ENCODE measurements at regions not wholly inside any gene's neighbourhood (a gene's known extent, or its start where the extent isn't known, plus 50 kb on each side); places are given as distances from the start of the nearest gene placed in this dataset.
A peak's percentile ranks its signal among the peaks of the same experiment; 100 is the strongest.

DNA sequence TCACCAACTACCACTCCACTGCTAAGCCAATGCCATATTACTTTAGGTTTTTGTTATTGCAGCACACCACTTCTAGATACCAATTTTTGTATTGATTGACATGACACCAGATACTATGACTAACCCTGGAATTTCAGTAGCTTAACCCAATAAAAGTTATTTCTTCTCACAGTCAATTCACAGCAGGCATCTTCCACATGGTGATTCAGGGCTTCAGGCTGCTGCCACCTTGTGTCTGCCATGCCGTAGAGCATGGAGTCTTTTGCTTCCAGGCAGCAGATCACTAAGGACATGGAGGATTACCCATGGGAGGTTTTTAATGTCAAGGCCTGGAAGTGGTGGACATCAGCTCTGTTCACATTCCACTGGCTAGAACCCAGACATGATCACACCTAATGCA, 56.4 kb upstream of the LTA4H start:
- H3K79me1 ChIP-seq (ENCODE audit: low read depth, low read length) = no peaks in the 10 kb centered on the region; the same call in 1 of the 2 replicates
- H2BK5ac ChIP-seq (ENCODE audit: low read depth, low read length) = no peak overlapping the region
- H2BK120ac ChIP-seq (replicated peaks; ENCODE audit: low read depth, low read length) = no peak overlapping the region
- no peak overlapping the region for H3K4me2 ChIP-seq (ENCODE audit: insufficient read depth in 1 of 2, low read depth in 2 of 2, low read length in 2 of 2)
- H3K14ac ChIP-seq (ENCODE audit: insufficient read length) = no peak overlapping the region
- H3K4ac ChIP-seq (replicated peaks; ENCODE audit: insufficient read length, low read depth, low read length) = no peak overlapping the region
- H4K91ac ChIP-seq (replicated peaks; ENCODE audit: insufficient read length, low read length) = no peak overlapping the region
- H3K9me3 ChIP-seq (ENCODE audit: insufficient read depth in 2 of 2, low read depth in 1 of 2, low read length in 1 of 2) = peaks cover 10 to 11% of the 10 kb centered on the region in 2 experiments; a peak in 3 of 4 replicates
- H4K5ac ChIP-seq (ENCODE audit: insufficient read length, low read depth, low read length) = no peak overlapping the region
- WGBS, 2 experiments (ENCODE audit: extremely low coverage in 1 of 2, insufficient coverage in 1 of 2, insufficient read length in 1 of 2, insufficient replicate concordance in 2 of 2, low coverage in 1 of 2, low lambda C conversion rate in 2 of 2, missing lambda C conversion rate in 1 of 2) = 63% methylated on average over 1 of the region's 1 CpG; no CpG with 5 or more reads in 1 of the 2 experiments
- no peak overlapping the region for H2AK5ac ChIP-seq (ENCODE audit: low read depth, low read length)
- H3K9ac ChIP-seq (replicated peaks in 1 of 4; ENCODE audit: extremely low read depth in 1 of 4, low read depth in 3 of 4, low read length in 3 of 4) = no peak overlapping the region
- FAIRE-seq = no peak
- no peak overlapping the region for H3K23ac ChIP-seq (ENCODE audit: insufficient read length)
- H3K56ac ChIP-seq (replicated peaks; ENCODE audit: insufficient read length, low read depth, low read length) = no peak overlapping the region
- DNase-seq (ENCODE audit: low read depth in 1 of 2, low spot score in 2 of 2) = no peak
- peaks cover 0 to 8% (median 3%) of the 10 kb centered on the region in 4 experiments; a peak in 4 of 7 replicates for H3K4me1 ChIP-seq (replicated peaks in 1 of 4; ENCODE audit: control insufficient read depth in 3 of 4, insufficient read depth in 4 of 4, low read length in 3 of 4)
- no peaks in the 10 kb centered on the region for H3K36me3 ChIP-seq (ENCODE audit: control insufficient read depth in 2 of 4, insufficient read depth in 4 of 4, low read length in 3 of 4)
- H3K18ac ChIP-seq (ENCODE audit: extremely low read depth, low read length) = no peak overlapping the region
- H4K20me1 ChIP-seq (replicated peaks in 1 of 2; ENCODE audit: control insufficient read depth in 1 of 2, insufficient read depth in 2 of 2, low read length in 2 of 2) = no peaks in the 10 kb centered on the region
- H3K23me2 ChIP-seq (ENCODE audit: low read depth, low read length) = no peaks in the 10 kb centered on the region
- no peak overlapping the region for H2BK20ac ChIP-seq (ENCODE audit: low read length)
- H2BK15ac ChIP-seq (ENCODE audit: low read length) = no peak overlapping the region
- H3K27me3 ChIP-seq (replicated peaks in 1 of 4; ENCODE audit: control insufficient read depth in 3 of 4, extremely low read depth in 1 of 4, insufficient read depth in 3 of 4, low read length in 3 of 4) = no peaks in the 10 kb centered on the region
- no peak overlapping the region for H3K27ac ChIP-seq (ENCODE audit: low read depth, low read length)
- CTCF ChIA-PET (ENCODE audit: partially characterized antibody) = interaction anchor here (0.8 to 3.5 kb wide), 14 partner anchors 9 to 173 kb away, joined by 3 to 21 read pairs (median 4); no protein-coding TSS in a partner anchor
- TF ChIP-seq SP4 (IDR thresholded peaks at IDR 0.05; ENCODE audit: low read length) = no peak
- TF ChIP-seq, protein P1, sequence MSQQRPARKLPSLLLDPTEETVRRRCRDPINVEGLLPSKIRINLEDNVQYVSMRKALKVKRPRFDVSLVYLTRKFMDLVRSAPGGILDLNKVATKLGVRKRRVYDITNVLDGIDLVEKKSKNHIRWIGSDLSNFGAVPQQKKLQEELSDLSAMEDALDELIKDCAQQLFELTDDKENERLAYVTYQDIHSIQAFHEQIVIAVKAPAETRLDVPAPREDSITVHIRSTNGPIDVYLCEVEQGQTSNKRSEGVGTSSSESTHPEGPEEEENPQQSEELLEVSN (IDR thresholded peaks at IDR 0.05) = no peak
- TF ChIP-seq BACH1 (IDR thresholded peaks at IDR 0.05; ENCODE audit: low read length) = no peak
- TF ChIP-seq, protein P2, sequence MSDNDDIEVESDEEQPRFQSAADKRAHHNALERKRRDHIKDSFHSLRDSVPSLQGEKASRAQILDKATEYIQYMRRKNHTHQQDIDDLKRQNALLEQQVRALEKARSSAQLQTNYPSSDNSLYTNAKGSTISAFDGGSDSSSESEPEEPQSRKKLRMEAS (IDR thresholded peaks at IDR 0.05) = peak; percentile 41; the same call in 1 of the 2 replicates
- TF ChIP-seq, protein P3, sequence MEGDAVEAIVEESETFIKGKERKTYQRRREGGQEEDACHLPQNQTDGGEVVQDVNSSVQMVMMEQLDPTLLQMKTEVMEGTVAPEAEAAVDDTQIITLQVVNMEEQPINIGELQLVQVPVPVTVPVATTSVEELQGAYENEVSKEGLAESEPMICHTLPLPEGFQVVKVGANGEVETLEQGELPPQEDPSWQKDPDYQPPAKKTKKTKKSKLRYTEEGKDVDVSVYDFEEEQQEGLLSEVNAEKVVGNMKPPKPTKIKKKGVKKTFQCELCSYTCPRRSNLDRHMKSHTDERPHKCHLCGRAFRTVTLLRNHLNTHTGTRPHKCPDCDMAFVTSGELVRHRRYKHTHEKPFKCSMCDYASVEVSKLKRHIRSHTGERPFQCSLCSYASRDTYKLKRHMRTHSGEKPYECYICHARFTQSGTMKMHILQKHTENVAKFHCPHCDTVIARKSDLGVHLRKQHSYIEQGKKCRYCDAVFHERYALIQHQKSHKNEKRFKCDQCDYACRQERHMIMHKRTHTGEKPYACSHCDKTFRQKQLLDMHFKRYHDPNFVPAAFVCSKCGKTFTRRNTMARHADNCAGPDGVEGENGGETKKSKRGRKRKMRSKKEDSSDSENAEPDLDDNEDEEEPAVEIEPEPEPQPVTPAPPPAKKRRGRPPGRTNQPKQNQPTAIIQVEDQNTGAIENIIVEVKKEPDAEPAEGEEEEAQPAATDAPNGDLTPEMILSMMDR (IDR thresholded peaks at IDR 0.05; ENCODE audit: control extremely low read depth in 1 of 3, insufficient read depth in 1 of 3, low read depth in 1 of 3, low read length in 3 of 3) = peak; percentile 45 to 68 (median 66)
- no peak for TF ChIP-seq SRF (IDR thresholded peaks at IDR 0.05; ENCODE audit: low read depth, low read length)
- TF ChIP-seq RAD21 (IDR thresholded peaks at IDR 0.05 in 1 of 2, conservative IDR thresholded peaks at IDR 0.05 in 1 of 2; ENCODE audit: low read depth in 2 of 2, low read length in 2 of 2) = peak; percentile 51 to 55
- no peak for TF ChIP-seq SIN3A (conservative IDR thresholded peaks at IDR 0.05 in 1 of 2, IDR thresholded peaks at IDR 0.05 in 1 of 2; ENCODE audit: low read depth in 1 of 2, low read length in 2 of 2)
- TF ChIP-seq, protein P4, sequence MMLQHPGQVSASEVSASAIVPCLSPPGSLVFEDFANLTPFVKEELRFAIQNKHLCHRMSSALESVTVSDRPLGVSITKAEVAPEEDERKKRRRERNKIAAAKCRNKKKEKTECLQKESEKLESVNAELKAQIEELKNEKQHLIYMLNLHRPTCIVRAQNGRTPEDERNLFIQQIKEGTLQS (IDR thresholded peaks at IDR 0.05; ENCODE audit: insufficient read depth, low read depth, low read length) = no peak
- H2BK12ac ChIP-seq (ENCODE audit: low read depth, low read length) = no peak overlapping the region
- POLR2A ChIA-PET (ENCODE audit: partially characterized antibody) = no interaction called here
- H3K79me2 ChIP-seq (ENCODE audit: control insufficient read depth in 1 of 2, insufficient read depth in 2 of 2, low read length in 2 of 2) = no peaks in the 10 kb centered on the region
- H3K4me3 ChIP-seq (ENCODE audit: extremely low read depth in 1 of 4, insufficient read depth in 2 of 4, low read depth in 3 of 4, low read length in 4 of 4) = no peak overlapping the region
- no peak overlapping the region for H2AFZ ChIP-seq (ENCODE audit: low read length)
- H4K8ac ChIP-seq (ENCODE audit: extremely low read depth, insufficient read depth, low read length) = no peak overlapping the region
